ENCODE measurements at regions not wholly inside any gene's neighbourhood (a gene's known extent, or its start where the extent isn't known, plus 50 kb on each side); places are given as distances from the start of the nearest gene placed in this dataset.

DNA sequence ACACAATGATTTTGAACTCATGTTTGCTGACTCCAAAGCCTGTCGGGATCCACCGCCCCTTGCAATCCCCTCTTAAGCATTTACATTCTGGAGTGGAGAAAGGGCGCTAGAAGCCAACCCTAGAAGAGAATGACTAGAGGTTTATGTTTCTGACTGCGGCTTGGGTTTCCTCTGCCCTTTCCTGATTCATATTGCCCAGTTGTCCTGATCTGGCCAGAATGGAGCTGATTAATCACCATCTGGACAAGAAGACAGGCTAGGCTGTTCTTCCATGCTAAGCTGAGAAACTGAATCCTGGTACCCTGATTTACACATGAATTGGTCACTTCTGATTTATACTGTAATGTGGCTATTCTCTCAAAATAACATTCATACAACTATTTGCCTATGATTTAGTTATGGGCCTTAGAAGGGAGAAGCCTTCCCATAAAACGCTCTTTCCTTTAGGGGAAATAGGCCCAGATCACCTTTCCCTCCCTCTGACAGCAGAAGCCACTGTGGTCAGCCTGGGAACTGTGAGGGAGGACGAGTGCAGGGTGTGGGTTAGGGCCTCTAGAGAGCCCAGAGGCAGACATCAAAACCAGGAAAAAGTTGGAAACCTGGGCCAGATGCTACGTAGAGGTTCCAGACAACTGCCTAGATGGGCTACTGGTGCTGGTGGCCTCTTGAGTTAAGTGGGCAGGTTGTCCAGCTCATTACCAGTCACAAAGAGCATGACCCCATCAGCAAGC lies 199.2 kb upstream of the PRDM1 start:
- no peak for DNase-seq (ENCODE audit: low read depth in 4 of 6, low spot score in 6 of 6)

GRCh38 chr6:105886066-105886813 lies 199.9 kb upstream of the PRDM1 start:
- no peak for DNase-seq (ENCODE audit: low read depth in 4 of 6, low spot score in 6 of 6)
- Histone ChIP-seq H3K4me3 (ENCODE audit: low read depth, low read length) (no peak overlapping the region), H3K27ac (ENCODE audit: low read depth, low read length) (no peak overlapping the region), H3K27me3 (ENCODE audit: control insufficient read depth, insufficient read depth, low read length) (no peaks in the 10 kb centered on the region), H3K36me3 (ENCODE audit: control insufficient read depth, insufficient read depth, low read length) (no peaks in the 10 kb centered on the region), H3K9me3 (ENCODE audit: control insufficient read depth, insufficient read depth, low read length) (no peaks in the 10 kb centered on the region), H3K4me1 (ENCODE audit: control insufficient read depth, insufficient read depth, low read length) (no peaks in the 10 kb centered on the region)
- WGBS (ENCODE audit: insufficient coverage), result no CpG with 5 or more reads among the region's 7 CpGs

More for the DNA sequence above, 199.2 kb upstream of the PRDM1 start:
- Histone ChIP-seq H3K9me3 (ENCODE audit: control insufficient read depth, insufficient read depth, low read length) (no peaks in the 10 kb centered on the region), H3K27ac (ENCODE audit: low read depth, low read length) (no peak overlapping the region), H3K4me3 (ENCODE audit: low read depth, low read length) (no peak overlapping the region), H3K4me1 (ENCODE audit: control insufficient read depth, insufficient read depth, low read length) (no peaks in the 10 kb centered on the region), H3K27me3 (ENCODE audit: control insufficient read depth, insufficient read depth, low read length) (no peaks in the 10 kb centered on the region), H3K36me3 (ENCODE audit: control insufficient read depth, insufficient read depth, low read length) (no peaks in the 10 kb centered on the region)
- WGBS (ENCODE audit: insufficient coverage), result 83% methylated on average over 2 of the region's 7 CpGs

DNA sequence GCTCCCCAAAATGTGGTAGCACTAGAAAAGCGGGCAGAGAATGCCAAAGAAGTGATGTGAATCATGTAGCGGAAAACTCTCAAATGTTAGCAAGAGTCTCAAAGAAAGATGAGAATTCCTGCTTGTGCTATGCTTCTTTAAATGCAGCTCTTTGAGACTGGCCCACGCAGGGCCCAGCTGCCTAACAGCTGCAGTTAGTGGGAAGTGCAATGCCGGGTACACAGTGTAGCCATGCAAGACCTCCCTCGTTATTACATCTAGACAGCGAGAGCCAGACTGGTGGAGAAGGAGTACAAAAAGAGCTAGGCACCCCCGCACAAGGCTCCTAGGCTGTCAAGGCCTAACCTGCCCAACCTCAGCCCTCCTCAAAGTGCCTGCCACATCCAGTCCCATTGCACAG lies 201.7 kb upstream of the PRDM1 start:
- H3K27ac ChIP-seq (ENCODE audit: low read depth, low read length), result no peak overlapping the region

DNA sequence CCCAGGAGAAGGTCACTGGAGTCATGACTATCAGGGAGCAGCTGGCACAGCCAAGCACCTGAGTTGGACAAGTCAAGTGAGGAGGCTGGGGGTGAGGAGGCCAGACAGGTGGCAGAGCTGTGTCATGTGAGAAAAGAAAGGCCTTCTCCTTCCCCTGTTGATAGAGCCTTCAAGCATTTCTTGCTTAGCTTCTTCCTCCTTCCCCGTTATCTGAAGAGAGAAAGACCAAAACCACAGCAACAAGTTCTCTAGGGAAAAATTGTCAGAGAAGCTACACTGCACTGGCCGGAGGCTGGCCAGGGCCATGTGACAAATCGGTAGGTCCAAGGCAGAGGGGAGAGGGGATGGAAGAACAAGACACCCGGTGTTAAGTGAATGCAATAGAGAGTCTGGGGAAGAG lies 202.1 kb upstream of the PRDM1 start:
- no peaks in the 10 kb centered on the region for H3K9me3 ChIP-seq (ENCODE audit: control insufficient read depth, insufficient read depth, low read length)
- no peaks in the 10 kb centered on the region for H3K27me3 ChIP-seq (ENCODE audit: control insufficient read depth, insufficient read depth, low read length)
- H3K4me1 ChIP-seq (ENCODE audit: control insufficient read depth, insufficient read depth, low read length), result no peaks in the 10 kb centered on the region
- no peak overlapping the region for H3K4me3 ChIP-seq (ENCODE audit: low read depth, low read length)
- H3K27ac ChIP-seq (ENCODE audit: low read depth, low read length), result no peak overlapping the region
- DNase-seq (ENCODE audit: low read depth in 4 of 6, low spot score in 6 of 6), result no peak
- H3K36me3 ChIP-seq (ENCODE audit: control insufficient read depth, insufficient read depth, low read length), result no peaks in the 10 kb centered on the region
- WGBS (ENCODE audit: insufficient coverage), result 83% methylated on average over 3 of the region's 4 CpGs

More for the DNA sequence above, 201.7 kb upstream of the PRDM1 start:
- H3K4me3 ChIP-seq (ENCODE audit: low read depth, low read length), result no peak overlapping the region
- H3K4me1 ChIP-seq (ENCODE audit: control insufficient read depth, insufficient read depth, low read length), result no peaks in the 10 kb centered on the region
- no peaks in the 10 kb centered on the region for H3K36me3 ChIP-seq (ENCODE audit: control insufficient read depth, insufficient read depth, low read length)
- DNase-seq (ENCODE audit: low read depth in 4 of 6, low spot score in 6 of 6), result no peak
- H3K9me3 ChIP-seq (ENCODE audit: control insufficient read depth, insufficient read depth, low read length), result no peaks in the 10 kb centered on the region
- H3K27me3 ChIP-seq (ENCODE audit: control insufficient read depth, insufficient read depth, low read length), result no peaks in the 10 kb centered on the region
- WGBS (ENCODE audit: insufficient coverage), result 83% methylated on average over 7 of the region's 7 CpGs

GRCh38 chr6:105882828-105883227 lies 203.3 kb upstream of the PRDM1 start:
- Histone ChIP-seq H3K4me3 (ENCODE audit: low read depth, low read length) (no peak overlapping the region), H3K27ac (ENCODE audit: low read depth, low read length) (no peak overlapping the region), H3K27me3 (ENCODE audit: control insufficient read depth, insufficient read depth, low read length) (no peaks in the 10 kb centered on the region), H3K36me3 (ENCODE audit: control insufficient read depth, insufficient read depth, low read length) (no peaks in the 10 kb centered on the region), H3K9me3 (ENCODE audit: control insufficient read depth, insufficient read depth, low read length) (no peaks in the 10 kb centered on the region), H3K4me1 (ENCODE audit: control insufficient read depth, insufficient read depth, low read length) (no peaks in the 10 kb centered on the region)
- no CpG with 5 or more reads among the region's 2 CpGs for WGBS (ENCODE audit: insufficient coverage)
- DNase-seq (ENCODE audit: low read depth in 4 of 6, low spot score in 6 of 6), result no peak

DNA sequence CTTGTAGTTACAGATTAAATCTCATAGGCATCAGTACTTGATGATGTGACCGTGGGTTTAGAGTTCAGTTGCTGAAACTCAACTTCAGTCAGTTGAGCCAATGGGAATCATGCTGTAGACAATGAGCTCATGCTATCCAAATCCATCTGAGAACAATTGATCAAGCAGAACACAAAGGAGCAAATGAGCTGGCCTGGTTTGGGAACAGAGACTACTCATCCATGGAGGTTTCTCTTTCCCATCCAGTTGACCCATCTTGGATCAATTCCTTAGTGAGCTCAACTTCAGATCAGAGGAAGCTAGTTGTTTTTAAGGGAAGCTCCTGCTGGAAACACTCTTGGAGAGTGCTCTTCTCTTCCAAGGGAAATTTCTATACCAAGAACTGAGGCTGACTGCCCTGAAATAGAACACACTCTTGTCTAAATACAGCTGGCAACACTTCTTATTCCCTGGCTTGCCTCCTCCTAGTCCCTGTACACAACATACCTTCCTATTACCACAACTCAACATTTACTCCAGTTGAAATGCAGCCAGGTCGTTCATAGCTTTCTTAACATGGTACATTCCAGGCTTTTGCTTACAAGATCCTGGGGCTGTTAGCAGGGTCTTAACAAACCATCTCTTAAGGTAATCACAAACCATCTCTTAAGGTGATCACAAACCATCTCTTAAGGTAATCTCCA lies 203.9 kb upstream of the PRDM1 start:
- H3K4me1 ChIP-seq (ENCODE audit: control insufficient read depth, insufficient read depth, low read length), result no peaks in the 10 kb centered on the region
- H3K36me3 ChIP-seq (ENCODE audit: control insufficient read depth, insufficient read depth, low read length), result no peaks in the 10 kb centered on the region
- H3K27ac ChIP-seq (ENCODE audit: low read depth, low read length), result no peak overlapping the region
- 93% methylated on average over 1 of the region's 2 CpGs for WGBS (ENCODE audit: insufficient coverage)
- no peak for DNase-seq (ENCODE audit: low read depth in 4 of 6, low spot score in 6 of 6)
- no peaks in the 10 kb centered on the region for H3K27me3 ChIP-seq (ENCODE audit: control insufficient read depth, insufficient read depth, low read length)
- H3K4me3 ChIP-seq (ENCODE audit: low read depth, low read length), result no peak overlapping the region
- H3K9me3 ChIP-seq (ENCODE audit: control insufficient read depth, insufficient read depth, low read length), result no peaks in the 10 kb centered on the region

- no peak overlapping the region for H3K27ac ChIP-seq (ENCODE audit: low read depth, low read length)
- no CpG with 5 or more reads among the region's 3 CpGs for WGBS (ENCODE audit: insufficient coverage)
Observed at GRCh38 chr6:105881608-105882007, 204.5 kb upstream of the PRDM1 start.

DNA sequence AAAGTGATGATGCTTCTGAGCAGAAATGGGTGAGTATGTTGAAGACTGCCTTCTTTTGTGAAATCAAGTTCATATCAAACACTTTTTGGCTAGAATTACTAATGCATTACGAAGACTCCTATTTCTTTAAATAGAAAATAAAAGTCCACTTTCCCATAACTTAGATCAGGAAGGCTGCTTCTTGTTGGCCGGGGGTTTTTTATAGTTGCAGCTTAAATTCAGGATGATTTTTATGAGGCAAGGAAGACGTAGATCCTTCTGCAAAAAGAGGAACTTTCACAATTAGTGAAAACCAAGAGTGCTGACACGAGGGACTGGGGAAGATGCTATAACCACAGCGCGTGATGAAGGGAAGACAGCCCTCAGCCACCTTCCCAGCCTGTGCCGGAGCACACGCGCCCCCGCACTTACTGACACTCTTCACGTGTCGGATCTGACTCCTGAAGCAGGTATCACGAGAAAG lies 206.1 kb upstream of the PRDM1 start:
- H3K27ac ChIP-seq (ENCODE audit: low read depth, low read length), result no peak overlapping the region
- DNase-seq (ENCODE audit: low read depth in 4 of 6, low spot score in 6 of 6), result no peak
- WGBS (ENCODE audit: insufficient coverage), result 81% methylated on average over 11 of the region's 13 CpGs

More at GRCh38 chr6:105881608-105882007, 204.5 kb upstream of the PRDM1 start:
- H3K4me1 ChIP-seq (ENCODE audit: control insufficient read depth, insufficient read depth, low read length), result no peaks in the 10 kb centered on the region
- no peaks in the 10 kb centered on the region for H3K27me3 ChIP-seq (ENCODE audit: control insufficient read depth, insufficient read depth, low read length)
- H3K4me3 ChIP-seq (ENCODE audit: low read depth, low read length), result no peak overlapping the region
- no peaks in the 10 kb centered on the region for H3K9me3 ChIP-seq (ENCODE audit: control insufficient read depth, insufficient read depth, low read length)
- no peaks in the 10 kb centered on the region for H3K36me3 ChIP-seq (ENCODE audit: control insufficient read depth, insufficient read depth, low read length)
- DNase-seq (ENCODE audit: low read depth in 4 of 6, low spot score in 6 of 6), result no peak

GRCh38 chr6:105879146-105879545 lies 207.0 kb upstream of the PRDM1 start:
- Histone ChIP-seq H3K4me1 (ENCODE audit: control insufficient read depth, insufficient read depth, low read length) (no peaks in the 10 kb centered on the region), H3K27ac (ENCODE audit: low read depth, low read length) (no peak overlapping the region), H3K4me3 (ENCODE audit: low read depth, low read length) (no peak overlapping the region), H3K36me3 (ENCODE audit: control insufficient read depth, insufficient read depth, low read length) (no peaks in the 10 kb centered on the region), H3K9me3 (ENCODE audit: control insufficient read depth, insufficient read depth, low read length) (no peaks in the 10 kb centered on the region), H3K27me3 (ENCODE audit: control insufficient read depth, insufficient read depth, low read length) (no peaks in the 10 kb centered on the region)
- no peak for DNase-seq (ENCODE audit: low read depth in 4 of 6, low spot score in 6 of 6)
- 88% methylated on average over 2 of the region's 2 CpGs for WGBS (ENCODE audit: insufficient coverage)

More for the DNA sequence above, 206.1 kb upstream of the PRDM1 start:
- no peaks in the 10 kb centered on the region for H3K9me3 ChIP-seq (ENCODE audit: control insufficient read depth, insufficient read depth, low read length)
- H3K27me3 ChIP-seq (ENCODE audit: control insufficient read depth, insufficient read depth, low read length), result no peaks in the 10 kb centered on the region
- no peaks in the 10 kb centered on the region for H3K4me1 ChIP-seq (ENCODE audit: control insufficient read depth, insufficient read depth, low read length)
- no peak overlapping the region for H3K4me3 ChIP-seq (ENCODE audit: low read depth, low read length)
- no peaks in the 10 kb centered on the region for H3K36me3 ChIP-seq (ENCODE audit: control insufficient read depth, insufficient read depth, low read length)

Data from spinal cord (tissue), 9 donors.